OCI-LY3 (cell line): ENCODE measurements at regions not wholly inside any gene's neighbourhood (a gene's known extent, or its start where the extent isn't known, plus 50 kb on each side); places are given as distances from the start of the nearest gene placed in this dataset.

Experiments used
- H2AFZ ChIP-seq: fragments of 200-600, 300-600 bp; shearing (Covaris generic); 2 replicates; pipeline ENCODE4 v1.6.0; 2014; ENCODE audit warnings: antibody characterized with exemption, low read depth, low read length
- H3K27ac ChIP-seq: fragments of 200-600, 300-600 bp; sonication (generic); 2 replicates; pipeline ENCODE4 v1.5.1; 2014; ENCODE audit warnings: mild to moderate bottlenecking, low read length, moderate library complexity, mixed read lengths
- H3K27me3 ChIP-seq: fragments of 200-600, 300-600 bp; sonication (generic); 2 replicates; pipeline ENCODE4 v1.6.1; 2014; ENCODE audit warnings: low read depth, low read length, mixed read lengths
- H3K36me3 ChIP-seq: fragments of 200-600, 300-600 bp; sonication (generic); replicated peaks from 2 replicates; pipeline ENCODE3; 2014; ENCODE audit warnings: low read depth, low read length, mixed read lengths
- H3K4me1 ChIP-seq: fragments of 300-600, 200-600 bp; sonication (generic); 2 replicates; pipeline ENCODE4 v1.6.1; 2014; ENCODE audit warnings: low read length, mixed read lengths
- H3K4me2 ChIP-seq: fragments of 200-600, 300-600 bp; sonication (generic); 2 replicates; pipeline ENCODE4 v1.6.1; 2014; ENCODE audit warnings: low read length, mixed read lengths
- H3K4me3 ChIP-seq: fragments of 300-600, 200-600 bp; sonication (generic); 2 replicates; pipeline ENCODE4 v1.5.1; 2014; ENCODE audit warnings: antibody characterized with exemption, mild to moderate bottlenecking, low read length, moderate library complexity
- H3K79me2 ChIP-seq: fragments of 300-600, 200-600 bp; shearing (Covaris generic); 2 replicates; pipeline ENCODE4 v1.6.1; 2014; ENCODE audit warnings: mild to moderate bottlenecking, low read length, mixed read lengths
- H3K9ac ChIP-seq: fragments of 300-600, 200-600 bp; shearing (Covaris generic); 2 replicates; pipeline ENCODE4 v1.6.0; 2014; ENCODE audit warnings: mild to moderate bottlenecking, low read length, moderate library complexity
- H3K9me3 ChIP-seq: fragments of 200-600, 300-600 bp; shearing (Covaris generic); 2 replicates; pipeline ENCODE4 v1.6.1; 2014; ENCODE audit warnings: low read length, mixed read lengths; ENCODE audit not compliant: insufficient read depth
- H4K20me1 ChIP-seq: fragments of 200-600, 300-600 bp; sonication (generic); 2 replicates; pipeline ENCODE4 v1.6.1; 2016; ENCODE audit warnings: low read length, mixed read lengths; ENCODE audit not compliant: insufficient read depth
- CTCF ChIP-seq: fragments of 200-600, 300-600 bp; sonication (generic); IDR thresholded peaks from 2 replicates; pipeline ENCODE4 v1.5.1; 2014; ENCODE audit warnings: antibody characterized with exemption, low read length, low read depth
- EZH2phosphoT487 ChIP-seq: fragments of 200-600 bp; shearing (Covaris generic); IDR thresholded peaks from 2 replicates; pipeline ENCODE4 v1.6.1; 2018; ENCODE audit warnings: antibody characterized with exemption, mixed run types, low read depth

- Histone ChIP-seq H3K4me2 (no peak overlapping the region), H3K27ac (no peak overlapping the region), H3K79me2 (no peaks in the 10 kb centered on the region), H4K20me1 (no peaks in the 10 kb centered on the region), H3K9ac (no peak overlapping the region), H3K27me3 (no peaks in the 10 kb centered on the region), H3K36me3 (no peaks in the 10 kb centered on the region), H3K4me3 (no peak overlapping the region), H3K9me3 (no peaks in the 10 kb centered on the region), H2AFZ (no peak overlapping the region), H3K4me1 (no peaks in the 10 kb centered on the region)
- no peak for TF ChIP-seq EZH2phosphoT487
- no peak for TF ChIP-seq CTCF
These were observed 113.7 kb upstream of the COPS8 start for GRCh38 chr2:236971919-236972381.

- TF ChIP-seq CTCF: no peak
- TF ChIP-seq EZH2phosphoT487: no peak
- H3K4me3 ChIP-seq: no peak overlapping the region
- H3K27ac ChIP-seq: no peak overlapping the region
- H3K9ac ChIP-seq: no peak overlapping the region
- H3K4me1 ChIP-seq: no peaks in the 10 kb centered on the region
- no peak overlapping the region for H3K4me2 ChIP-seq
- H4K20me1 ChIP-seq: no peaks in the 10 kb centered on the region
- no peaks in the 10 kb centered on the region for H3K27me3 ChIP-seq
- no peaks in the 10 kb centered on the region for H3K9me3 ChIP-seq
- H3K36me3 ChIP-seq: no peaks in the 10 kb centered on the region
- no peaks in the 10 kb centered on the region for H3K79me2 ChIP-seq
- H2AFZ ChIP-seq: no peak overlapping the region
These were observed 113.0 kb upstream of the COPS8 start for GRCh38 chr2:236972491-236973342.

- H3K79me2 ChIP-seq: no peaks in the 10 kb centered on the region
- H3K4me2 ChIP-seq: no peak overlapping the region
- H3K36me3 ChIP-seq: no peaks in the 10 kb centered on the region
- H3K27me3 ChIP-seq: no peaks in the 10 kb centered on the region
- no peak overlapping the region for H3K4me3 ChIP-seq
- no peak overlapping the region for H3K27ac ChIP-seq
- no peak overlapping the region for H3K9ac ChIP-seq
- H2AFZ ChIP-seq: no peak overlapping the region
- H3K4me1 ChIP-seq: no peaks in the 10 kb centered on the region
- TF ChIP-seq CTCF: no peak
- TF ChIP-seq EZH2phosphoT487: no peak
- H4K20me1 ChIP-seq: no peaks in the 10 kb centered on the region
- no peaks in the 10 kb centered on the region for H3K9me3 ChIP-seq
These were observed 112.2 kb upstream of the COPS8 start for GRCh38 chr2:236973343-236973980.

- no peaks in the 10 kb centered on the region for H3K9me3 ChIP-seq
- H3K4me3 ChIP-seq: no peak overlapping the region
- H3K79me2 ChIP-seq: no peaks in the 10 kb centered on the region
- no peaks in the 10 kb centered on the region for H3K27me3 ChIP-seq
- H3K4me1 ChIP-seq: no peaks in the 10 kb centered on the region
- no peaks in the 10 kb centered on the region for H3K36me3 ChIP-seq
- no peak overlapping the region for H3K9ac ChIP-seq
- no peak overlapping the region for H3K27ac ChIP-seq
- no peak overlapping the region for H2AFZ ChIP-seq
- TF ChIP-seq EZH2phosphoT487 (no peak), CTCF (no peak)
- no peaks in the 10 kb centered on the region for H4K20me1 ChIP-seq
- no peak overlapping the region for H3K4me2 ChIP-seq
These were observed 111.5 kb upstream of the COPS8 start for GRCh38 chr2:236974148-236974547.
